ENCODE measurements at regions not wholly inside any gene's neighbourhood (a gene's known extent, or its start where the extent isn't known, plus 50 kb on each side); places are given as distances from the start of the nearest gene placed in this dataset.

GRCh38 chr11:110918351-110918750, 206.1 kb upstream of the ARHGAP20 start:
- no peak overlapping the region for H3K27ac ChIP-seq
- TF ChIP-seq CTCF (IDR thresholded peaks at IDR 0.05): no peak
- no peaks in the 10 kb centered on the region for H3K36me3 ChIP-seq

GRCh38 chr11:110912437-110912836, 200.2 kb upstream of the ARHGAP20 start:
- no peaks in the 10 kb centered on the region for H3K36me3 ChIP-seq
- H3K4me1 ChIP-seq: no peaks in the 10 kb centered on the region
- TF ChIP-seq CTCF (IDR thresholded peaks at IDR 0.05): no peak
- H3K9me3 ChIP-seq: no peaks in the 10 kb centered on the region
- no peak overlapping the region for H3K27ac ChIP-seq
- H3K27me3 ChIP-seq: no peaks in the 10 kb centered on the region
- H3K4me3 ChIP-seq: no peak overlapping the region
- no peak for DNase-seq (ENCODE audit: low spot score)

More at GRCh38 chr11:110918351-110918750, 206.1 kb upstream of the ARHGAP20 start:
- no peaks in the 10 kb centered on the region for H3K4me1 ChIP-seq
- no peak for DNase-seq (ENCODE audit: low spot score)
- H3K27me3 ChIP-seq: no peaks in the 10 kb centered on the region
- no peak overlapping the region for H3K4me3 ChIP-seq
- H3K9me3 ChIP-seq: no peaks in the 10 kb centered on the region

- TF ChIP-seq CTCF (IDR thresholded peaks at IDR 0.05): no peak
- no peaks in the 10 kb centered on the region for H3K27me3 ChIP-seq
- no peak overlapping the region for H3K27ac ChIP-seq
- DNase-seq (ENCODE audit: low spot score): no peak
- H3K36me3 ChIP-seq: no peaks in the 10 kb centered on the region
- no peak overlapping the region for H3K4me3 ChIP-seq
- H3K9me3 ChIP-seq: no peaks in the 10 kb centered on the region
- no peaks in the 10 kb centered on the region for H3K4me1 ChIP-seq
Observed at GRCh38 chr11:110910384-110910783, 198.1 kb upstream of the ARHGAP20 start.

GRCh38 chr11:110909336-110909735, 197.1 kb upstream of the ARHGAP20 start:
- H3K4me1 ChIP-seq: no peaks in the 10 kb centered on the region
- no peaks in the 10 kb centered on the region for H3K27me3 ChIP-seq
- H3K4me3 ChIP-seq: no peak overlapping the region
- H3K9me3 ChIP-seq: no peaks in the 10 kb centered on the region
- no peaks in the 10 kb centered on the region for H3K36me3 ChIP-seq
- DNase-seq (ENCODE audit: low spot score): no peak
- TF ChIP-seq CTCF (IDR thresholded peaks at IDR 0.05): no peak
- H3K27ac ChIP-seq: no peak overlapping the region

GRCh38 chr11:110908401-110909105, 196.3 kb upstream of the ARHGAP20 start:
- Histone ChIP-seq H3K36me3 (no peaks in the 10 kb centered on the region), H3K9me3 (no peaks in the 10 kb centered on the region), H3K4me1 (no peaks in the 10 kb centered on the region), H3K4me3 (no peak overlapping the region), H3K27me3 (no peaks in the 10 kb centered on the region), H3K27ac (no peak overlapping the region)
- DNase-seq (ENCODE audit: low spot score): no peak
- no peak for TF ChIP-seq CTCF (IDR thresholded peaks at IDR 0.05)

- H3K27ac ChIP-seq: no peak overlapping the region
- no peak for DNase-seq (ENCODE audit: low spot score)
- no peaks in the 10 kb centered on the region for H3K9me3 ChIP-seq
- TF ChIP-seq CTCF (IDR thresholded peaks at IDR 0.05): no peak
- no peak overlapping the region for H3K4me3 ChIP-seq
- H3K36me3 ChIP-seq: no peaks in the 10 kb centered on the region
- no peaks in the 10 kb centered on the region for H3K4me1 ChIP-seq
- H3K27me3 ChIP-seq: no peaks in the 10 kb centered on the region
Observed at GRCh38 chr11:110907629-110908028, 195.4 kb upstream of the ARHGAP20 start.

Data from right atrium auricular region (tissue), 2 donors.